BLaER1 treated with 17β-estradiol and CSF1 and Interleukin-3, amounts not matched to agents 10 nM and 100 nM (cell line): ENCODE measurements at regions not wholly inside any gene's neighbourhood (a gene's known extent, or its start where the extent isn't known, plus 50 kb on each side); places are given as distances from the start of the nearest gene placed in this dataset.

Experiments used
- H3K27ac ChIP-seq, 11 experiments: shearing (Covaris generic); formaldehyde crosslinking; 2 replicates each; pipeline ENCODE4 v1.8.1; 2022
- H3K27me3 ChIP-seq, 11 experiments: shearing (Covaris generic); formaldehyde crosslinking; 2 replicates each; pipeline ENCODE4 v1.8.1; 2022
- H3K36me3 ChIP-seq, 11 experiments: shearing (Covaris generic); formaldehyde crosslinking; 2 replicates each; pipeline ENCODE4 v1.8.1; 2022
- H3K4me1 ChIP-seq, 10 experiments: shearing (Covaris generic); formaldehyde crosslinking; 2 replicates each; pipeline ENCODE4 v1.8.1; 2022
- H3K4me2 ChIP-seq, 11 experiments: shearing (Covaris generic); formaldehyde crosslinking; 2 replicates each; pipeline ENCODE4 v1.8.1; 2022
- H3K4me3 ChIP-seq, 10 experiments: shearing (Covaris generic); formaldehyde crosslinking; 2 replicates each; pipeline ENCODE4 v1.8.1; 2022
- H3K9ac ChIP-seq, 11 experiments: shearing (Covaris generic); formaldehyde crosslinking; 2 replicates each; pipeline ENCODE4 v1.8.1; 2022
- H3K9me3 ChIP-seq, 11 experiments: shearing (Covaris generic); formaldehyde crosslinking; replicated peaks in 1 of 11; 2 replicates each; pipeline ENCODE4 v1.8.1; 2022
- H4K20me1 ChIP-seq, 11 experiments: shearing (Covaris generic); formaldehyde crosslinking; 2 replicates each; pipeline ENCODE4 v1.8.1; 2022
- Cebpa-rat ChIP-seq, 11 experiments: shearing (Covaris generic); IDR thresholded peaks; 2 replicates each; pipeline ENCODE4 v1.8.1; 2022

GRCh38 chr1:68594851-68595250, 98.0 kb upstream of the DEPDC1 start:
- Histone ChIP-seq H3K9me3 (no peaks in the 10 kb centered on the region), H3K27me3 (no peaks in the 10 kb centered on the region), H4K20me1 (no peaks in the 10 kb centered on the region), H3K4me2 (no peak overlapping the region), H3K4me3 (no peak overlapping the region), H3K36me3 (no peaks in the 10 kb centered on the region), H3K27ac (no peak overlapping the region), H3K9ac (no peak overlapping the region), H3K4me1 (no peaks in the 10 kb centered on the region)
- TF ChIP-seq Cebpa-rat (IDR thresholded peaks at IDR 0.05): no peak

GRCh38 chr1:68600049-68600661, 103.3 kb upstream of the DEPDC1 start:
- TF ChIP-seq Cebpa-rat (IDR thresholded peaks at IDR 0.05): no peak
- H3K9ac ChIP-seq: no peak overlapping the region
- H3K4me3 ChIP-seq: no peak overlapping the region
- H3K36me3 ChIP-seq: no peaks in the 10 kb centered on the region
- no peaks in the 10 kb centered on the region for H3K4me1 ChIP-seq
- H3K27ac ChIP-seq: no peak overlapping the region
- no peaks in the 10 kb centered on the region for H3K9me3 ChIP-seq
- H3K27me3 ChIP-seq: no peaks in the 10 kb centered on the region
- no peaks in the 10 kb centered on the region for H4K20me1 ChIP-seq
- no peak overlapping the region for H3K4me2 ChIP-seq

- Histone ChIP-seq H3K4me2 (no peak overlapping the region), H3K9me3 (peaks cover 0 to 14% (median 11%) of the 10 kb centered on the region in 11 experiments; a peak in 14 of 22 replicates), H4K20me1 (no peaks in the 10 kb centered on the region), H3K27me3 (no peaks in the 10 kb centered on the region), H3K36me3 (no peaks in the 10 kb centered on the region), H3K4me3 (no peak overlapping the region), H3K4me1 (no peaks in the 10 kb centered on the region), H3K27ac (no peak overlapping the region), H3K9ac (no peak overlapping the region)
- no peak for TF ChIP-seq Cebpa-rat (IDR thresholded peaks at IDR 0.05)
These were observed 111.4 kb upstream of the DEPDC1 start for GRCh38 chr1:68608289-68608688.

GRCh38 chr1:68615312-68615711, 118.4 kb upstream of the DEPDC1 start:
- H3K9ac ChIP-seq: no peak overlapping the region
- H3K27me3 ChIP-seq: no peaks in the 10 kb centered on the region
- H3K4me3 ChIP-seq: no peak overlapping the region
- no peaks in the 10 kb centered on the region; a peak in 1 of 22 replicates for H3K36me3 ChIP-seq
- H3K4me1 ChIP-seq: no peaks in the 10 kb centered on the region
- no peak for TF ChIP-seq Cebpa-rat (IDR thresholded peaks at IDR 0.05)
- no peak overlapping the region for H3K27ac ChIP-seq
- no peak overlapping the region for H3K4me2 ChIP-seq
- peaks cover 15 to 30% (median 25%) of the 10 kb centered on the region in 11 experiments for H3K9me3 ChIP-seq
- H4K20me1 ChIP-seq: no peaks in the 10 kb centered on the region

GRCh38 chr1:68617942-68618341, 121.1 kb upstream of the DEPDC1 start:
- H3K9ac ChIP-seq: no peak overlapping the region
- H3K36me3 ChIP-seq: peaks cover 0 to 5% (median 0%) of the 10 kb centered on the region in 11 experiments; a peak in 2 of 22 replicates
- no peaks in the 10 kb centered on the region for H4K20me1 ChIP-seq
- no peak overlapping the region for H3K27ac ChIP-seq
- H3K9me3 ChIP-seq: peaks cover 26 to 44% (median 37%) of the 10 kb centered on the region in 11 experiments
- no peaks in the 10 kb centered on the region for H3K4me1 ChIP-seq
- no peak overlapping the region for H3K4me2 ChIP-seq
- TF ChIP-seq Cebpa-rat (IDR thresholded peaks at IDR 0.05): no peak
- H3K27me3 ChIP-seq: no peaks in the 10 kb centered on the region
- no peak overlapping the region for H3K4me3 ChIP-seq

- Histone ChIP-seq H3K4me2 (no peak overlapping the region), H3K9ac (no peak overlapping the region), H3K4me1 (peaks cover 0 to 7% (median 0%) of the 10 kb centered on the region in 10 experiments; a peak in 4 of 20 replicates), H3K4me3 (no peak overlapping the region), H3K9me3 (peaks cover 24 to 44% (median 32%) of the 10 kb centered on the region in 11 experiments), H3K36me3 (peaks cover 0 to 5% (median 0%) of the 10 kb centered on the region in 11 experiments; a peak in 2 of 22 replicates), H3K27ac (no peak overlapping the region), H4K20me1 (no peaks in the 10 kb centered on the region), H3K27me3 (no peaks in the 10 kb centered on the region)
- no peak for TF ChIP-seq Cebpa-rat (IDR thresholded peaks at IDR 0.05)
These were observed 123.7 kb upstream of the DEPDC1 start for GRCh38 chr1:68620571-68620970.

- Histone ChIP-seq H4K20me1 (no peaks in the 10 kb centered on the region), H3K9me3 (peaks cover 24 to 42% (median 32%) of the 10 kb centered on the region in 11 experiments), H3K9ac (no peak overlapping the region), H3K36me3 (peaks cover 0 to 5% (median 0%) of the 10 kb centered on the region in 11 experiments; a peak in 2 of 22 replicates), H3K27ac (no peak overlapping the region), H3K4me1 (peaks cover 0 to 7% (median 0%) of the 10 kb centered on the region in 10 experiments; a peak in 4 of 20 replicates), H3K27me3 (no peaks in the 10 kb centered on the region), H3K4me3 (no peak overlapping the region), H3K4me2 (no peak overlapping the region)
- TF ChIP-seq Cebpa-rat (IDR thresholded peaks at IDR 0.05): no peak
These were observed 126.8 kb upstream of the DEPDC1 start for GRCh38 chr1:68623700-68624099.

GRCh38 chr1:68624233-68624632, 127.4 kb upstream of the DEPDC1 start:
- H3K36me3 ChIP-seq: peaks cover 0 to 5% (median 0%) of the 10 kb centered on the region in 11 experiments; a peak in 2 of 22 replicates
- H3K9ac ChIP-seq: no peak overlapping the region
- no peaks in the 10 kb centered on the region for H3K27me3 ChIP-seq
- no peak overlapping the region for H3K27ac ChIP-seq
- H3K4me3 ChIP-seq: no peak overlapping the region
- no peak for TF ChIP-seq Cebpa-rat (IDR thresholded peaks at IDR 0.05)
- H3K9me3 ChIP-seq: peaks cover 23 to 37% (median 28%) of the 10 kb centered on the region in 11 experiments
- H4K20me1 ChIP-seq: no peaks in the 10 kb centered on the region
- H3K4me2 ChIP-seq: no peak overlapping the region
- H3K4me1 ChIP-seq: peaks cover 0 to 7% (median 0%) of the 10 kb centered on the region in 10 experiments; a peak in 4 of 20 replicates

- Histone ChIP-seq H3K27ac (no peak overlapping the region), H3K4me3 (no peak overlapping the region), H3K4me2 (no peak overlapping the region), H4K20me1 (no peaks in the 10 kb centered on the region), H3K27me3 (no peaks in the 10 kb centered on the region), H3K4me1 (peaks cover 0 to 7% (median 0%) of the 10 kb centered on the region in 10 experiments; a peak in 4 of 20 replicates), H3K36me3 (peaks cover 0 to 5% (median 0%) of the 10 kb centered on the region in 11 experiments; a peak in 1 of 22 replicates), H3K9ac (no peak overlapping the region), H3K9me3 (peaks cover 9 to 23% (median 14%) of the 10 kb centered on the region in 11 experiments)
- TF ChIP-seq Cebpa-rat (IDR thresholded peaks at IDR 0.05): no peak
These were observed 128.7 kb upstream of the DEPDC1 start for GRCh38 chr1:68625624-68626023.
